SU-DHL-6 (cell line): ENCODE measurements at regions not wholly inside any gene's neighbourhood (a gene's known extent, or its start where the extent isn't known, plus 50 kb on each side); places are given as distances from the start of the nearest gene placed in this dataset.

Experiments
- H2AFZ ChIP-seq: fragments of 200-600 bp; sonication (generic); 2 replicates; pipeline ENCODE4 v1.6.1; 2014; ENCODE audit warnings: low read depth, mild to moderate bottlenecking, moderate library complexity, mixed read lengths, antibody characterized with exemption, low read length; ENCODE audit not compliant: severe bottlenecking
- H3F3A ChIP-seq: fragments of 200-600 bp; shearing (Covaris generic); 2 replicates; pipeline ENCODE4 v1.6.0; 2016; ENCODE audit warnings: antibody characterized with exemption, mild to moderate bottlenecking; ENCODE audit not compliant: insufficient read depth
- H3K27ac ChIP-seq: fragments of 200-600 bp; sonication (generic); 2 replicates; pipeline ENCODE4 v1.5.1; 2016; ENCODE audit warnings: low read depth, mild to moderate bottlenecking, low read length, moderate library complexity, mixed read lengths
- H3K27me3 ChIP-seq: fragments of 200-600 bp; sonication (generic), shearing (Covaris generic); 2 replicates; pipeline ENCODE4 v1.6.0; 2014; ENCODE audit warnings: mild to moderate bottlenecking, low read length
- H3K36me3 ChIP-seq: fragments of 200-600 bp; sonication (generic); 2 replicates; pipeline ENCODE4 v1.6.1; 2014; ENCODE audit warnings: mild to moderate bottlenecking, low read length, mixed read lengths
- H3K4me2 ChIP-seq: fragments of 300-600, 200-600 bp; shearing (Covaris generic), sonication (generic); 2 replicates; pipeline ENCODE4 v1.6.0; 2014; ENCODE audit warnings: low read length, low read depth, mild to moderate bottlenecking; ENCODE audit not compliant: poor library complexity, severe bottlenecking
- H3K4me3 ChIP-seq: fragments of 200-600 bp; sonication (generic); 2 replicates; pipeline ENCODE4 v1.5.1; 2014; ENCODE audit warnings: antibody characterized with exemption, low read length, mild to moderate bottlenecking, mixed read lengths; ENCODE audit not compliant: insufficient read depth, poor library complexity, severe bottlenecking
- H3K79me2 ChIP-seq: fragments of 200-600 bp; sonication (generic); 2 replicates; pipeline ENCODE4 v1.6.1; 2014; ENCODE audit warnings: mild to moderate bottlenecking, low read length, moderate library complexity; ENCODE audit not compliant: insufficient read depth
- H3K9ac ChIP-seq: fragments of 200-600 bp; sonication (generic); 2 replicates; pipeline ENCODE4 v1.7.0; 2014; ENCODE audit warnings: mild to moderate bottlenecking, low read length
- H3K9me2 ChIP-seq: fragments of 200-600 bp; sonication (generic); replicated peaks from 2 replicates; pipeline ENCODE4 v1.6.1; 2014; ENCODE audit warnings: low read length; ENCODE audit not compliant: insufficient read depth
- H3K9me3 ChIP-seq: fragments of 200-600 bp; sonication (generic); 2 replicates; pipeline ENCODE4 v1.6.1; 2014; ENCODE audit warnings: low read length, mixed read lengths; ENCODE audit not compliant: insufficient read depth
- H4K20me1 ChIP-seq: fragments of 200-600 bp; sonication (generic); 2 replicates; pipeline ENCODE4 v1.6.1; 2014; ENCODE audit warnings: low read depth, mild to moderate bottlenecking, antibody characterized with exemption, low read length, moderate library complexity, mixed read lengths
- CTCF ChIP-seq: fragments of 200-600 bp; sonication (generic); IDR thresholded peaks from one replicate; pipeline ENCODE4 v1.5.1; 2017; ENCODE audit warnings: antibody characterized with exemption, mild to moderate bottlenecking, low read length, moderate library complexity; ENCODE audit not compliant: insufficient read depth, poor library complexity, severe bottlenecking
- EZH2phosphoT487 ChIP-seq: fragments of 200-600 bp; sonication (generic), shearing (Covaris generic); conservative IDR thresholded peaks from 2 replicates; pipeline ENCODE4 v1.6.1; 2018; ENCODE audit warnings: mild to moderate bottlenecking, antibody characterized with exemption, low read length, moderate library complexity, mixed read lengths

- Histone ChIP-seq H3K27ac (no peak overlapping the region), H3K9me2 (no peaks in the 10 kb centered on the region), H2AFZ (no peak overlapping the region), H3K36me3 (no peaks in the 10 kb centered on the region), H3K9me3 (no peaks in the 10 kb centered on the region), H3K9ac (no peak overlapping the region), H3K4me3 (no peak overlapping the region), H3K4me2 (no peak overlapping the region), H3F3A (no peaks in the 10 kb centered on the region), H3K27me3 (no peaks in the 10 kb centered on the region), H3K79me2 (no peaks in the 10 kb centered on the region), H4K20me1 (no peaks in the 10 kb centered on the region)
- TF ChIP-seq CTCF (no peak), EZH2phosphoT487 (no peak)
These were observed 578.7 kb upstream of the SEL1L start for GRCh38 chr14:82112210-82112839.

GRCh38 chr14:82113007-82113406 lies 579.4 kb upstream of the SEL1L start:
- Histone ChIP-seq H3K27me3 (no peaks in the 10 kb centered on the region), H3K9me2 (no peaks in the 10 kb centered on the region), H3K4me3 (no peak overlapping the region), H3K9me3 (no peaks in the 10 kb centered on the region), H3K27ac (no peak overlapping the region), H3K36me3 (no peaks in the 10 kb centered on the region), H3K4me2 (no peak overlapping the region), H2AFZ (no peak overlapping the region), H3K9ac (no peak overlapping the region), H4K20me1 (no peaks in the 10 kb centered on the region), H3K79me2 (no peaks in the 10 kb centered on the region), H3F3A (no peaks in the 10 kb centered on the region)
- TF ChIP-seq CTCF (no peak), EZH2phosphoT487 (no peak)

GRCh38 chr14:82113710-82114109 lies 580.1 kb upstream of the SEL1L start:
- no peaks in the 10 kb centered on the region for H3F3A ChIP-seq
- H2AFZ ChIP-seq: no peak overlapping the region
- no peaks in the 10 kb centered on the region for H3K79me2 ChIP-seq
- no peak overlapping the region for H3K4me3 ChIP-seq
- no peaks in the 10 kb centered on the region for H3K9me3 ChIP-seq
- H4K20me1 ChIP-seq: no peaks in the 10 kb centered on the region
- no peak overlapping the region for H3K27ac ChIP-seq
- H3K36me3 ChIP-seq: no peaks in the 10 kb centered on the region
- H3K9me2 ChIP-seq: no peaks in the 10 kb centered on the region
- TF ChIP-seq CTCF (no peak), EZH2phosphoT487 (no peak)
- H3K27me3 ChIP-seq: no peaks in the 10 kb centered on the region
- no peak overlapping the region for H3K4me2 ChIP-seq
- H3K9ac ChIP-seq: no peak overlapping the region
